ENCODE measurements at regions not wholly inside any gene's neighbourhood (a gene's known extent, or its start where the extent isn't known, plus 50 kb on each side); places are given as distances from the start of the nearest gene placed in this dataset.

DNA sequence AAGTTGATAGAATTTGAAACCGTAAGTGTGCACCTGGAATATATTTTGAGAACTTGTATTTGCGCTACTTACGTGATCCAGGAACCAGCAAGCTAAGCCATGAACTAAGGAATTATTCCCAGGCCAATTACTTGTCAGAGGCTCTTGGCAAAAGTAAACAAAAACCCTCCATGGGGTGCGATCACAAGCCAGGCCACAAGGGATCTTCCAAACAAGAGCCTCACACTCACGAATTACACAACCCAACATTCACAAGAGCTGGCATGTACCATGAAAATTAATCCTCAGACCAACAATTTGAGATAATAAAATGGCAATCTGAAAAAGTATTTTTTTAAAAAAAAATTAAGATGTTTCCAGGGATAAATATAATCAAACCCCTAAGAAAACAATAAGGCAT, 467.0 kb upstream of the AKR1E2 start:
- no peak overlapping the region for H3K4me2 ChIP-seq (ENCODE audit: low read length)
- H3K36me3 ChIP-seq (ENCODE audit: insufficient read depth, low read length) = no peaks in the 10 kb centered on the region
- no peaks in the 10 kb centered on the region for H4K20me1 ChIP-seq (ENCODE audit: insufficient read depth, low read length)
- no peaks in the 10 kb centered on the region for H3K79me2 ChIP-seq (ENCODE audit: insufficient read depth, low read length)
- H3K4me1 Mint-ChIP-seq (ENCODE audit: low read depth, unreplicated experiment) = peaks cover 18% of the 10 kb centered on the region
- no peak overlapping the region for H3K9ac ChIP-seq (ENCODE audit: low read length)
- FAIRE-seq = no peak
- no peak overlapping the region for H3K27ac ChIP-seq (ENCODE audit: low read depth, low read length)
- no peaks in the 10 kb centered on the region for H3K27me3 Mint-ChIP-seq (ENCODE audit: low read depth, unreplicated experiment)
- H3K27ac Mint-ChIP-seq (ENCODE audit: unreplicated experiment) = no peak overlapping the region
- H3K4me3 ChIP-seq (ENCODE audit: insufficient read depth, low read depth, low read length) = no peak overlapping the region
- H2AFZ ChIP-seq (ENCODE audit: low read depth, low read length) = no peak overlapping the region
- no peaks in the 10 kb centered on the region for H3K36me3 Mint-ChIP-seq (ENCODE audit: low read depth, unreplicated experiment)
- DNase-seq (ENCODE audit: low read depth) = peak; percentile 16
- H3K27me3 ChIP-seq (ENCODE audit: insufficient read depth, low read length) = no peaks in the 10 kb centered on the region
- no peak for TF ChIP-seq EZH2 (IDR thresholded peaks at IDR 0.05; ENCODE audit: insufficient read depth, low read length)
- TF ChIP-seq, protein P1, sequence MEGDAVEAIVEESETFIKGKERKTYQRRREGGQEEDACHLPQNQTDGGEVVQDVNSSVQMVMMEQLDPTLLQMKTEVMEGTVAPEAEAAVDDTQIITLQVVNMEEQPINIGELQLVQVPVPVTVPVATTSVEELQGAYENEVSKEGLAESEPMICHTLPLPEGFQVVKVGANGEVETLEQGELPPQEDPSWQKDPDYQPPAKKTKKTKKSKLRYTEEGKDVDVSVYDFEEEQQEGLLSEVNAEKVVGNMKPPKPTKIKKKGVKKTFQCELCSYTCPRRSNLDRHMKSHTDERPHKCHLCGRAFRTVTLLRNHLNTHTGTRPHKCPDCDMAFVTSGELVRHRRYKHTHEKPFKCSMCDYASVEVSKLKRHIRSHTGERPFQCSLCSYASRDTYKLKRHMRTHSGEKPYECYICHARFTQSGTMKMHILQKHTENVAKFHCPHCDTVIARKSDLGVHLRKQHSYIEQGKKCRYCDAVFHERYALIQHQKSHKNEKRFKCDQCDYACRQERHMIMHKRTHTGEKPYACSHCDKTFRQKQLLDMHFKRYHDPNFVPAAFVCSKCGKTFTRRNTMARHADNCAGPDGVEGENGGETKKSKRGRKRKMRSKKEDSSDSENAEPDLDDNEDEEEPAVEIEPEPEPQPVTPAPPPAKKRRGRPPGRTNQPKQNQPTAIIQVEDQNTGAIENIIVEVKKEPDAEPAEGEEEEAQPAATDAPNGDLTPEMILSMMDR (IDR thresholded peaks at IDR 0.05; ENCODE audit: insufficient read depth, low read depth, low read length) = no peak
- no peaks in the 10 kb centered on the region for H3K9me3 Mint-ChIP-seq (ENCODE audit: unreplicated experiment)
- H3K4me1 ChIP-seq (ENCODE audit: insufficient read depth, low read length) = peaks cover 8% of the 10 kb centered on the region
- H3K9me3 ChIP-seq (ENCODE audit: insufficient read depth, low read depth, low read length) = no peaks in the 10 kb centered on the region
- no peak overlapping the region for H3K4me3 Mint-ChIP-seq (ENCODE audit: unreplicated experiment)

DNA sequence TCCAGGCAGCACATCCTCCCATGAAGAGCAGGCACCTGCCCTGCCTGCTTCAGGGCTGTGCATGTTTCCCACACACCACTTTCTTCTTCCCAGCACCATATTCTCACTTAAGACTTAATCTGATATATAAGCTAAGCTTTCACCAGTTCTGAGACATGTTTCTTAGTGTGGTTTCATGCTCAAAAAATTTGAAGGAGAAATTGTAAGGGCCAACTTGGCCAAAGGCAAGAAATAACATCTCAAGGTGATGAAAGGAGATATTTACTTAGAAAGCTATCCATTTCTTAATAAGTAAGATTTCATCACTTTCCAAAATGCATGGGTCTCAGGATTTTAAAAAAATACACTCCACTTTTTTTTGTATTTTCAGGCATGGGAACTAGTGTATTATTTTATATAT, 468.1 kb upstream of the AKR1E2 start:
- no peaks in the 10 kb centered on the region for H3K9me3 Mint-ChIP-seq (ENCODE audit: unreplicated experiment)
- TF ChIP-seq EZH2 (IDR thresholded peaks at IDR 0.05; ENCODE audit: insufficient read depth, low read length) = no peak
- TF ChIP-seq, protein P1 (IDR thresholded peaks at IDR 0.05; ENCODE audit: insufficient read depth, low read depth, low read length) = no peak
- Histone ChIP-seq H3K9me3 (ENCODE audit: insufficient read depth, low read depth, low read length) (no peaks in the 10 kb centered on the region), H4K20me1 (ENCODE audit: insufficient read depth, low read length) (no peaks in the 10 kb centered on the region), H3K4me3 (ENCODE audit: insufficient read depth, low read depth, low read length) (no peak overlapping the region), H2AFZ (ENCODE audit: low read depth, low read length) (no peak overlapping the region), H3K27ac (ENCODE audit: low read depth, low read length) (no peak overlapping the region), H3K36me3 (ENCODE audit: insufficient read depth, low read length) (no peaks in the 10 kb centered on the region), H3K79me2 (ENCODE audit: insufficient read depth, low read length) (no peaks in the 10 kb centered on the region), H3K27me3 (ENCODE audit: insufficient read depth, low read length) (no peaks in the 10 kb centered on the region), H3K4me2 (ENCODE audit: low read length) (no peak overlapping the region), H3K9ac (ENCODE audit: low read length) (no peak overlapping the region), H3K4me1 (ENCODE audit: insufficient read depth, low read length) (peaks cover 19% of the 10 kb centered on the region)
- no peaks in the 10 kb centered on the region for H3K27me3 Mint-ChIP-seq (ENCODE audit: low read depth, unreplicated experiment)
- H3K36me3 Mint-ChIP-seq (ENCODE audit: low read depth, unreplicated experiment) = no peaks in the 10 kb centered on the region
- peaks cover 29% of the 10 kb centered on the region for H3K4me1 Mint-ChIP-seq (ENCODE audit: low read depth, unreplicated experiment)
- DNase-seq (ENCODE audit: low read depth) = no peak
- no peak overlapping the region for H3K4me3 Mint-ChIP-seq (ENCODE audit: unreplicated experiment)
- no peak overlapping the region for H3K27ac Mint-ChIP-seq (ENCODE audit: unreplicated experiment)
- FAIRE-seq = no peak

DNA sequence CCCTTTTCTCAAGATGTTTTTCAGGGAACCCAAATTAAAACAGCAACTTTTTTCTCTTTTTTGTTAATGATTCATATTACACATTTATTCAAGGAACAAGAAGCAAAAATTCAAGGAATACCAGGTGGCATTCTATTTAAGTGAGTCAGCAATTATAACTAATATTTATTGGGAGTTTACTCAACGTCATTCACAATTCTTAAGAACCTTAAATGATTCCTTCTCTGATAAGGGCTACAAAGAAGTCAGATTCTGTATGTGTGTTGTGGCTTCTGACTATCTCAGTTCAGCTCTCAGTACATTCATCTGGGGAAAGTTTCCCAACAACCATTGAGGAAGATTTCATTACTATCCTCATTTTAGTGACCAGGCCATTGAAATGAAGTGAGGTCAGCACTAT, 470.7 kb upstream of the AKR1E2 start:
- TF ChIP-seq, protein P1 (IDR thresholded peaks at IDR 0.05; ENCODE audit: insufficient read depth, low read depth, low read length) = no peak
- no peak for TF ChIP-seq EZH2 (IDR thresholded peaks at IDR 0.05; ENCODE audit: insufficient read depth, low read length)
- H3K4me3 ChIP-seq (ENCODE audit: insufficient read depth, low read depth, low read length) = no peak overlapping the region
- H3K27me3 Mint-ChIP-seq (ENCODE audit: low read depth, unreplicated experiment) = no peaks in the 10 kb centered on the region
- DNase-seq (ENCODE audit: low read depth) = peak; percentile 10
- no peak overlapping the region for H3K4me3 Mint-ChIP-seq (ENCODE audit: unreplicated experiment)
- no peaks in the 10 kb centered on the region for H3K9me3 ChIP-seq (ENCODE audit: insufficient read depth, low read depth, low read length)
- H2AFZ ChIP-seq (ENCODE audit: low read depth, low read length) = no peak overlapping the region
- H3K4me2 ChIP-seq (ENCODE audit: low read length) = no peak overlapping the region
- no peaks in the 10 kb centered on the region for H3K36me3 Mint-ChIP-seq (ENCODE audit: low read depth, unreplicated experiment)
- no peak overlapping the region for H3K27ac ChIP-seq (ENCODE audit: low read depth, low read length)
- H3K27ac Mint-ChIP-seq (ENCODE audit: unreplicated experiment) = peak overlapping the region; percentile 73
- FAIRE-seq = no peak
- H4K20me1 ChIP-seq (ENCODE audit: insufficient read depth, low read length) = no peaks in the 10 kb centered on the region
- H3K4me1 ChIP-seq (ENCODE audit: insufficient read depth, low read length) = peaks cover 23% of the 10 kb centered on the region
- H3K4me1 Mint-ChIP-seq (ENCODE audit: low read depth, unreplicated experiment) = peaks cover 39% of the 10 kb centered on the region
- no peaks in the 10 kb centered on the region for H3K27me3 ChIP-seq (ENCODE audit: insufficient read depth, low read length)
- no peaks in the 10 kb centered on the region for H3K9me3 Mint-ChIP-seq (ENCODE audit: unreplicated experiment)
- no peak overlapping the region for H3K9ac ChIP-seq (ENCODE audit: low read length)
- H3K36me3 ChIP-seq (ENCODE audit: insufficient read depth, low read length) = no peaks in the 10 kb centered on the region
- H3K79me2 ChIP-seq (ENCODE audit: insufficient read depth, low read length) = no peaks in the 10 kb centered on the region
